ENCODE measurements at regions not wholly inside any gene's neighbourhood (a gene's known extent, or its start where the extent isn't known, plus 50 kb on each side); places are given as distances from the start of the nearest gene placed in this dataset.

GRCh38 chr13:99666146-99666805 lies 165.0 kb downstream of the TM9SF2 start:
- CTCF ChIA-PET = no interaction called here
- TF ChIP-seq HDGF (IDR thresholded peaks at IDR 0.05; ENCODE audit: borderline replicate concordance) = no peak
- TF ChIP-seq ELF4 (IDR thresholded peaks at IDR 0.05) = no peak
- TF ChIP-seq ZNF384 (IDR thresholded peaks at IDR 0.05) = no peak
- TF ChIP-seq FOXM1 (IDR thresholded peaks at IDR 0.05; ENCODE audit: borderline replicate concordance) = no peak
- TF ChIP-seq ARNT (IDR thresholded peaks at IDR 0.05) = no peak
- TF ChIP-seq SUZ12 (IDR thresholded peaks at IDR 0.05) = no peak
- TF ChIP-seq SP1 (IDR thresholded peaks at IDR 0.05) = no peak
- TF ChIP-seq CTBP1 (IDR thresholded peaks at IDR 0.05; ENCODE audit: borderline replicate concordance) = no peak
- TF ChIP-seq NFRKB (IDR thresholded peaks at IDR 0.05) = no peak
- no peak for TF ChIP-seq PKNOX1 (IDR thresholded peaks at IDR 0.05)
- no peak for TF ChIP-seq FOXK2 (IDR thresholded peaks at IDR 0.05)
- TF ChIP-seq FOXA1 (IDR thresholded peaks at IDR 0.05) = no peak
- TF ChIP-seq LEF1 (IDR thresholded peaks at IDR 0.05; ENCODE audit: borderline replicate concordance) = no peak
- no peak for TF ChIP-seq BHLHE40 (IDR thresholded peaks at IDR 0.05; ENCODE audit: borderline replicate concordance)
- no peak for TF ChIP-seq L3MBTL2 (conservative IDR thresholded peaks at IDR 0.05)
- TF ChIP-seq TARDBP (IDR thresholded peaks at IDR 0.05) = no peak
- POLR2A ChIA-PET = no interaction called here
- DNase-seq (ENCODE audit: extremely low spot score) = no peak

GRCh38 chr13:99665711-99666110 lies 164.4 kb downstream of the TM9SF2 start:
- TF ChIP-seq LEF1 (IDR thresholded peaks at IDR 0.05; ENCODE audit: borderline replicate concordance) (no peak), ZNF384 (IDR thresholded peaks at IDR 0.05) (no peak), BHLHE40 (IDR thresholded peaks at IDR 0.05; ENCODE audit: borderline replicate concordance) (no peak), ARNT (IDR thresholded peaks at IDR 0.05) (no peak)
- ChIA-PET CTCF (no interaction called here), POLR2A (no interaction called here)
- no peak for DNase-seq (ENCODE audit: extremely low spot score)

- TF ChIP-seq NFRKB (IDR thresholded peaks at IDR 0.05) (no peak), PKNOX1 (IDR thresholded peaks at IDR 0.05) (peak; percentile 64)
- POLR2A ChIA-PET = no interaction called here
- no peak for DNase-seq (ENCODE audit: extremely low spot score)
- CTCF ChIA-PET = no interaction called here
These were observed 162.6 kb downstream of the TM9SF2 start for GRCh38 chr13:99663908-99664307.

GRCh38 chr13:99663185-99663825 lies 162.0 kb downstream of the TM9SF2 start:
- POLR2A ChIA-PET = no interaction called here
- DNase-seq (ENCODE audit: extremely low spot score) = no peak
- no peak for TF ChIP-seq ZNF384 (IDR thresholded peaks at IDR 0.05)
- TF ChIP-seq ELF4 (IDR thresholded peaks at IDR 0.05) = no peak
- no peak for TF ChIP-seq HDGF (IDR thresholded peaks at IDR 0.05; ENCODE audit: borderline replicate concordance)
- no peak for TF ChIP-seq SP1 (IDR thresholded peaks at IDR 0.05)
- TF ChIP-seq FOXA1 (IDR thresholded peaks at IDR 0.05) = no peak
- TF ChIP-seq ARNT (IDR thresholded peaks at IDR 0.05) = no peak
- no peak for TF ChIP-seq FOXM1 (IDR thresholded peaks at IDR 0.05; ENCODE audit: borderline replicate concordance)
- TF ChIP-seq CTBP1 (IDR thresholded peaks at IDR 0.05; ENCODE audit: borderline replicate concordance) = no peak
- CTCF ChIA-PET = no interaction called here

GRCh38 chr13:99662678-99663077 lies 161.4 kb downstream of the TM9SF2 start:
- ChIA-PET CTCF (no interaction called here), POLR2A (no interaction called here)
- no peak for TF ChIP-seq NFRKB (IDR thresholded peaks at IDR 0.05)
- TF ChIP-seq FOXK2 (IDR thresholded peaks at IDR 0.05) = no peak
- no peak for TF ChIP-seq FOXA1 (IDR thresholded peaks at IDR 0.05)
- TF ChIP-seq ZNF384 (IDR thresholded peaks at IDR 0.05) = no peak
- TF ChIP-seq TARDBP (IDR thresholded peaks at IDR 0.05) = no peak
- no peak for TF ChIP-seq PKNOX1 (IDR thresholded peaks at IDR 0.05)
- no peak for TF ChIP-seq L3MBTL2 (conservative IDR thresholded peaks at IDR 0.05)
- no peak for TF ChIP-seq FOXM1 (IDR thresholded peaks at IDR 0.05; ENCODE audit: borderline replicate concordance)
- no peak for TF ChIP-seq LEF1 (IDR thresholded peaks at IDR 0.05; ENCODE audit: borderline replicate concordance)
- no peak for TF ChIP-seq SP1 (IDR thresholded peaks at IDR 0.05)
- TF ChIP-seq HDGF (IDR thresholded peaks at IDR 0.05; ENCODE audit: borderline replicate concordance) = no peak
- TF ChIP-seq ELF4 (IDR thresholded peaks at IDR 0.05) = no peak
- TF ChIP-seq ARNT (IDR thresholded peaks at IDR 0.05) = no peak
- TF ChIP-seq BHLHE40 (IDR thresholded peaks at IDR 0.05; ENCODE audit: borderline replicate concordance) = no peak
- no peak for TF ChIP-seq SUZ12 (IDR thresholded peaks at IDR 0.05)
- TF ChIP-seq CTBP1 (IDR thresholded peaks at IDR 0.05; ENCODE audit: borderline replicate concordance) = no peak
- no peak for DNase-seq (ENCODE audit: extremely low spot score)

- no peak for DNase-seq (ENCODE audit: extremely low spot score)
- POLR2A ChIA-PET = no interaction called here
- TF ChIP-seq SUZ12 (IDR thresholded peaks at IDR 0.05) (no peak), ELF4 (IDR thresholded peaks at IDR 0.05) (no peak), ARNT (IDR thresholded peaks at IDR 0.05) (no peak), TARDBP (IDR thresholded peaks at IDR 0.05) (no peak), FOXA1 (IDR thresholded peaks at IDR 0.05) (no peak), SP1 (IDR thresholded peaks at IDR 0.05) (no peak), BHLHE40 (IDR thresholded peaks at IDR 0.05; ENCODE audit: borderline replicate concordance) (no peak), L3MBTL2 (conservative IDR thresholded peaks at IDR 0.05) (no peak), FOXK2 (IDR thresholded peaks at IDR 0.05) (no peak), CTBP1 (IDR thresholded peaks at IDR 0.05; ENCODE audit: borderline replicate concordance) (no peak)
- CTCF ChIA-PET = interaction anchor here (0.7 kb wide), 1 partner anchor 285 kb away, joined by 7 read pairs; no protein-coding TSS in a partner anchor
These were observed 160.5 kb downstream of the TM9SF2 start for GRCh38 chr13:99661791-99662190.

Data from HEK293T (cell line).